ENCODE measurements at regions not wholly inside any gene's neighbourhood (a gene's known extent, or its start where the extent isn't known, plus 50 kb on each side); places are given as distances from the start of the nearest gene placed in this dataset.

- no peaks in the 10 kb centered on the region for H3K9me3 ChIP-seq
- no peaks in the 10 kb centered on the region for H3K36me3 ChIP-seq
- intact Hi-C loops (cut with DNase I; ENCODE audit: low total_unique reads) = no loop called here
- no peak for TF ChIP-seq POLR2AphosphoS5 (IDR thresholded peaks at IDR 0.05)
- no peak for TF ChIP-seq CTCF (IDR thresholded peaks at IDR 0.05)
- no peak for TF ChIP-seq POLR2A (IDR thresholded peaks at IDR 0.05)
- no peak overlapping the region for H3K4me3 ChIP-seq
- DNase-seq (ENCODE audit: low spot score in 2 of 2) = no peak
- no peaks in the 10 kb centered on the region for H3K4me1 ChIP-seq
- H3K27ac ChIP-seq = no peak overlapping the region
- H3K27me3 ChIP-seq = no peaks in the 10 kb centered on the region
These were observed 258.3 kb upstream of the ADAMTSL1 start for GRCh38 chr9:18215626-18216025.

- Histone ChIP-seq H3K9me3 (no peaks in the 10 kb centered on the region), H3K27ac (no peak overlapping the region), H3K27me3 (no peaks in the 10 kb centered on the region), H3K36me3 (no peaks in the 10 kb centered on the region), H3K4me1 (no peaks in the 10 kb centered on the region), H3K4me3 (no peak overlapping the region)
- intact Hi-C loops (cut with DNase I; ENCODE audit: low total_unique reads) = no loop called here
- DNase-seq (ENCODE audit: low spot score in 2 of 2) = no peak
- TF ChIP-seq POLR2A (IDR thresholded peaks at IDR 0.05) (no peak), CTCF (IDR thresholded peaks at IDR 0.05) (no peak), POLR2AphosphoS5 (IDR thresholded peaks at IDR 0.05) (no peak)
These were observed 257.6 kb upstream of the ADAMTSL1 start for GRCh38 chr9:18216376-18216775.

- Histone ChIP-seq H3K27me3 (no peaks in the 10 kb centered on the region), H3K27ac (no peak overlapping the region), H3K4me1 (no peaks in the 10 kb centered on the region), H3K36me3 (no peaks in the 10 kb centered on the region), H3K9me3 (no peaks in the 10 kb centered on the region), H3K4me3 (no peak overlapping the region)
- intact Hi-C loops (cut with DNase I; ENCODE audit: low total_unique reads) = no loop called here
- no peak for DNase-seq (ENCODE audit: low spot score in 2 of 2)
- no peak for TF ChIP-seq POLR2A (IDR thresholded peaks at IDR 0.05)
- TF ChIP-seq CTCF (IDR thresholded peaks at IDR 0.05) = no peak
- no peak for TF ChIP-seq POLR2AphosphoS5 (IDR thresholded peaks at IDR 0.05)
These were observed 245.9 kb upstream of the ADAMTSL1 start for GRCh38 chr9:18228101-18228500.

- no peaks in the 10 kb centered on the region for H3K4me1 ChIP-seq
- TF ChIP-seq POLR2A (IDR thresholded peaks at IDR 0.05) (no peak), POLR2AphosphoS5 (IDR thresholded peaks at IDR 0.05) (no peak), CTCF (IDR thresholded peaks at IDR 0.05) (no peak)
- no peaks in the 10 kb centered on the region for H3K9me3 ChIP-seq
- H3K36me3 ChIP-seq = no peaks in the 10 kb centered on the region
- H3K27me3 ChIP-seq = no peaks in the 10 kb centered on the region
- intact Hi-C loops (cut with DNase I; ENCODE audit: low total_unique reads) = no loop called here
- no peak overlapping the region for H3K27ac ChIP-seq
- no peak overlapping the region for H3K4me3 ChIP-seq
- no peak for DNase-seq (ENCODE audit: low spot score in 2 of 2)
These were observed 243.8 kb upstream of the ADAMTSL1 start for GRCh38 chr9:18229992-18230676.

DNA sequence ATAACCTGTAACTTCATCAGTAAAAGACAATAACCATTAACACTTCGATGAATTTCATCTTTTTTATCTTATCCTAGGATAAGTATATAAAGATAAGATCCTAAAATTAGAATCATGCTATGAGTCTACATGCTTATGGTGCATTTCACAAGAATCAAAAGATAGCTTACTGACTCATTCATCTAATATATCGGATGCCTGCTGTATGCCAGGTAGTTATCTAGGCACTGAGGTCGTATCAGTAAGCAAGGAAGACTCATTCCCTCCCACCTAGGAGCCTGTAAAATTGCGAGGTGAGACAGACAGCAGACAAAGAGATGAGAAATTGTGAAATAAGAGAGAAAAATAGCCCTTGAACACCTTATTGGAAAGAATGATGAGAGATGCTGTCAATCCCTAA lies 240.6 kb upstream of the ADAMTSL1 start:
- intact Hi-C loops (cut with DNase I; ENCODE audit: low total_unique reads) = no loop called here
- no peak overlapping the region for H3K27ac ChIP-seq
- H3K4me1 ChIP-seq = no peaks in the 10 kb centered on the region
- no peak overlapping the region for H3K4me3 ChIP-seq
- no peaks in the 10 kb centered on the region for H3K9me3 ChIP-seq
- TF ChIP-seq POLR2AphosphoS5 (IDR thresholded peaks at IDR 0.05) (no peak), POLR2A (IDR thresholded peaks at IDR 0.05) (no peak), CTCF (IDR thresholded peaks at IDR 0.05) (no peak)
- no peaks in the 10 kb centered on the region for H3K27me3 ChIP-seq
- no peak for DNase-seq (ENCODE audit: low spot score in 2 of 2)
- no peaks in the 10 kb centered on the region for H3K36me3 ChIP-seq
